Thoracic aorta (tissue), 2 donors: ENCODE measurements at regions not wholly inside any gene's neighbourhood (a gene's known extent, or its start where the extent isn't known, plus 50 kb on each side); places are given as distances from the start of the nearest gene placed in this dataset.

Experiments used
- ATAC-seq: fragments of 150-250 bp; one replicate; pipeline ENCODE4 v1.8.0; 2017; ENCODE audit warnings: low read depth; ENCODE audit not compliant: insufficient number of reproducible peaks, low FRiP score
- DNase-seq: peaks from one replicate; pipeline ENCODE4 v3.0.0-alpha.2; 2020; ENCODE audit warnings: low spot score
- H3K27ac ChIP-seq, 2 donors: fragments of 200-600 bp; sonication (generic); 1 replicate in 1 of 2; 2 replicates in 1 of 2; pipeline ENCODE4 v1.5.1; 2016; ENCODE audit warnings: mild to moderate bottlenecking in 2 of 2, moderate library complexity in 2 of 2
- H3K27me3 ChIP-seq: fragments of 200-600 bp; sonication (generic); replicated peaks from 2 replicates; pipeline ENCODE4 v1.6.0; 2016; ENCODE audit warnings: mild to moderate bottlenecking; ENCODE audit not compliant: insufficient read depth
- H3K36me3 ChIP-seq: fragments of 200-600 bp; sonication (generic); one replicate; pipeline ENCODE4 v1.5.1; 2016
- H3K4me1 ChIP-seq, 2 donors: fragments of 200-600 bp; sonication (generic); 1 replicate in 1 of 2; 2 replicates in 1 of 2; pipeline versions ENCODE4 v1.5.1 to v1.6.0; 2016; ENCODE audit warnings: low read depth in 2 of 2, mild to moderate bottlenecking in 1 of 2; ENCODE audit not compliant: control insufficient read depth in 1 of 2
- H3K4me3 ChIP-seq: fragments of 200-600 bp; sonication (generic); 2 replicates; pipeline ENCODE4 v1.5.1; 2016; ENCODE audit warnings: mild to moderate bottlenecking
- H3K9me3 ChIP-seq: fragments of 200-600 bp; sonication (generic); 2 replicates; pipeline ENCODE4 v1.5.1; 2016
- CTCF ChIP-seq: fragments of 200-600 bp; sonication (generic); IDR thresholded peaks from one replicate; pipeline ENCODE4 v1.5.1; 2019; ENCODE audit warnings: antibody characterized with exemption

DNA sequence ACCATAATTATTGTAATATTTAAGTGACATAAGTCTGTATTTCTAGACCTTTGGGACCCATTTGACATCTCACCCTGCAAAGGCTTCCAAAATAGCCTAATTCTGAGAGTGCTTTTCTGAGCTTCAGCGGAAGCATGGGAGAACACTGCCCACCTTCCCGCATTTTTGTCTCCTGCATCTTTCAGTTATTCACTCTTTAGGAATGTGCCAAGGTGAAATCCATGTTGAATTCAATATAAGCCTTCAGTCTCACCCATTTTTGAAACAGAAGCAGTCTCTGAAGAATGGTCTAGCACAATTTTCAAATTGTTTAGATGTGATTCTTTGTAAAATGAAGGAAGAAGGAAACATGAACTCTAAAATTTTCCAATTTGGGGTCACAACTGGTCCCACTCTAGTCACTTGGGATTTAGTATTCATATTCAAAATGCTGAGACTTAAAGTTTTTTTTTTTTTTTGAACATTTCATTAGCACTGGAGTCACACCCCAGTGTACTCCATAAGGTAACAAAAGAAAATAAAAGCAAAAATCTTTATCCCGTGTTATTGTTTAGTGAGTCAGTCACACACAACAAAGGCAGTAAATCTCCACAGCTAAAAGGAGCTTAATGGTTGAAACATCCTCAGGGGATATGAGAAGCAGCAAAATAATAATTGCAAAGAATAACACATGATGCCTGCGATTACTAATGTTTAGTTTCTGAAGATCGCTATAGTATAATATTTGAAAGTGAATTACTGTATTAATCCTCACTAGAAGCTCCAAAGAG lies 479.9 kb upstream of the BTBD3 start:
- Histone ChIP-seq H3K9me3 (no peaks in the 10 kb centered on the region), H3K27ac (no peak overlapping the region), H3K4me1 (no peaks in the 10 kb centered on the region), H3K27me3 (no peaks in the 10 kb centered on the region), H3K4me3 (no peak overlapping the region), H3K36me3 (no peaks in the 10 kb centered on the region)
- ATAC-seq, result no peak
- no peak for DNase-seq
- no peak for TF ChIP-seq CTCF

DNA sequence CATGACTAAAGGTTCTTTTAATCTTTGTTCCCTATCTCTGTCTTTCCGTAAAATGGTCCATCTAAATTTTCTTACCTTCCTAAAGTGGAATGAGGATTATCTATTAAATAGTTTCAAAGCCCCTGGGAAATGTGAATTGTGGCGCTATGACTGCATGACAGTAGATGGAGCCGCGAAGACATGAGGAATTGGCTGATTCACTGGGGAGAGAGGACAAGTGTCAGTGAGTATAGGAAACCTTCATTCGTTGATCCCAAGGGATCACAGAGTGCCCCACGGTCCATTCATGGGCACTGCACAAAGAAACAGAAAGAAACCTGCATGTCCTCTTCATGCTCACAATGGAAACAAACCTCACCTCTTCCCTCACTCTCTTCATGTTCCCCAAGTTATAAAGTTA lies 479.3 kb upstream of the BTBD3 start:
- no peak for TF ChIP-seq CTCF

GRCh38 chr20:11443382-11444119 lies 474.1 kb upstream of the BTBD3 start:
- Histone ChIP-seq H3K4me1 (no peaks in the 10 kb centered on the region), H3K4me3 (no peak overlapping the region), H3K9me3 (no peaks in the 10 kb centered on the region), H3K36me3 (no peaks in the 10 kb centered on the region), H3K27ac (no peak overlapping the region), H3K27me3 (no peaks in the 10 kb centered on the region)
- DNase-seq, result no peak
- no peak for ATAC-seq
- TF ChIP-seq CTCF, result no peak

More for the DNA sequence above, 479.3 kb upstream of the BTBD3 start:
- Histone ChIP-seq H3K4me1 (no peaks in the 10 kb centered on the region), H3K27me3 (no peaks in the 10 kb centered on the region), H3K36me3 (no peaks in the 10 kb centered on the region), H3K9me3 (no peaks in the 10 kb centered on the region), H3K27ac (no peak overlapping the region), H3K4me3 (no peak overlapping the region)
- no peak for ATAC-seq
- DNase-seq, result no peak

GRCh38 chr20:11445161-11445560 lies 472.5 kb upstream of the BTBD3 start:
- Histone ChIP-seq H3K27ac (no peak overlapping the region), H3K4me1 (no peaks in the 10 kb centered on the region), H3K9me3 (no peaks in the 10 kb centered on the region), H3K4me3 (no peak overlapping the region), H3K36me3 (no peaks in the 10 kb centered on the region), H3K27me3 (no peaks in the 10 kb centered on the region)
- DNase-seq (no peak), ATAC-seq (no peak)
- TF ChIP-seq CTCF, result no peak

DNA sequence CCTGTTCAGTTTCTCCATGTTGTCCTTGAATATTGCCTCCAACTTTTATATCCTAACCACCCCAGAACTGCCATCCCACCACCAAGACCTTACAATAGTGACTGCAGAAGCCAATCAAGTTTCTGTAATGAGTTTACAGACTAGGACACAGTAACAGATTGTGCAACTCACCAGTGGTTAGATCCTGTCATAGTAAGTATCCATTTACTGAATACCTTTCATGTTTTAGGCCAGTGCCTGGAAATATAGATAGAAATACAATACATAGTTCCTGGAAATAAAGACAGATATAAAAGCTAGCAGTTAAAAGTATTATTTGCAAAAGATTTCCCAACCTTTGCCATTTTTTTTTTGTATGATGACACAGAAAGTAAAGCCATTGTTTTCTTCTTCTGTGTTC lies 471.8 kb upstream of the BTBD3 start:
- DNase-seq, result no peak
- H3K9me3 ChIP-seq, result no peaks in the 10 kb centered on the region
- no peak overlapping the region for H3K4me3 ChIP-seq
- H3K4me1 ChIP-seq, result no peaks in the 10 kb centered on the region
- no peak for TF ChIP-seq CTCF
- H3K27ac ChIP-seq, result no peak overlapping the region
- no peaks in the 10 kb centered on the region for H3K36me3 ChIP-seq
- no peak for ATAC-seq
- no peaks in the 10 kb centered on the region for H3K27me3 ChIP-seq
